ENCODE measurements at regions not wholly inside any gene's neighbourhood (a gene's known extent, or its start where the extent isn't known, plus 50 kb on each side); places are given as distances from the start of the nearest gene placed in this dataset.
"Not testable (repeated sequence)": the region's sequence is repeated elsewhere in the genome, so short reads cannot be mapped to it uniquely, and the experiment has no call there.

- not testable (repeated sequence) for H3K23ac ChIP-seq (ENCODE audit: low read length); H3K4ac ChIP-seq (ENCODE audit: low read depth, low read length); H3K18ac ChIP-seq (ENCODE audit: low read length); H3K4me3 ChIP-seq (ENCODE audit: low read depth, low read length); H4K8ac ChIP-seq (ENCODE audit: low read depth, low read length); H3K79me1 ChIP-seq (ENCODE audit: low read length); H2AFZ ChIP-seq (ENCODE audit: insufficient read depth, low read length, poor library complexity); H3K27me3 ChIP-seq (ENCODE audit: insufficient read depth, low read length); H2AK5ac ChIP-seq (ENCODE audit: low read length); H3K9ac ChIP-seq (ENCODE audit: low read length); H3K9me3 ChIP-seq (ENCODE audit: insufficient read depth, low read depth, low read length); H3K36me3 ChIP-seq (ENCODE audit: control insufficient read depth in 1 of 2, insufficient read depth in 2 of 2, low read length in 2 of 2); H2BK12ac ChIP-seq (ENCODE audit: low read length); H3K4me2 ChIP-seq (ENCODE audit: low read length); H3K79me2 ChIP-seq (ENCODE audit: control insufficient read depth, insufficient read depth, low read length, poor library complexity); H2BK5ac ChIP-seq (ENCODE audit: low read depth, low read length, poor library complexity); H3K14ac ChIP-seq (ENCODE audit: low read length); H4K12ac ChIP-seq (ENCODE audit: low read depth, low read length); H3K4me1 ChIP-seq (ENCODE audit: control insufficient read depth in 1 of 2, insufficient read depth in 2 of 2, low read length in 2 of 2); H2BK120ac ChIP-seq (ENCODE audit: insufficient read depth, low read length, poor library complexity)
- DNase-seq: peak; percentile 30 to 57
- no CpG with 5 or more reads among the region's 4 CpGs for WGBS (ENCODE audit: extremely low coverage, insufficient coverage, insufficient read length)
- Histone ChIP-seq H3K27ac (ENCODE audit: low read depth, low read length) (peak overlapping the region; percentile 45), H4K91ac (ENCODE audit: low read depth, low read length) (peak overlapping the region; percentile 5)
Observed at GRCh38 chrX:30036406-30036805, 179.0 kb upstream of the MAGEB2 start.

GRCh38 chrX:30039768-30040167 is 175.6 kb upstream of the MAGEB2 start:
- no CpG with 5 or more reads among the region's 2 CpGs for WGBS (ENCODE audit: extremely low coverage, insufficient coverage, insufficient read length)
- Histone ChIP-seq H3K79me1 (ENCODE audit: low read length) (peaks cover 4% of the 10 kb centered on the region), H3K36me3 (ENCODE audit: control insufficient read depth in 1 of 2, insufficient read depth in 2 of 2, low read length in 2 of 2) (no peaks in the 10 kb centered on the region), H4K91ac (ENCODE audit: low read depth, low read length) (no peak overlapping the region), H3K23ac (ENCODE audit: low read length) (no peak overlapping the region), H3K9ac (ENCODE audit: low read length) (no peak overlapping the region), H3K18ac (ENCODE audit: low read length) (no peak overlapping the region), H3K4ac (ENCODE audit: low read depth, low read length) (no peak overlapping the region), H3K79me2 (ENCODE audit: control insufficient read depth, insufficient read depth, low read length, poor library complexity) (no peaks in the 10 kb centered on the region), H3K4me3 (ENCODE audit: low read depth, low read length) (no peak overlapping the region), H4K8ac (ENCODE audit: low read depth, low read length) (no peak overlapping the region), H3K4me1 (ENCODE audit: control insufficient read depth in 1 of 2, insufficient read depth in 2 of 2, low read length in 2 of 2) (peaks cover 0 to 4% of the 10 kb centered on the region in 2 experiments), H2AK5ac (ENCODE audit: low read length) (no peak overlapping the region), H3K27ac (ENCODE audit: low read depth, low read length) (no peak overlapping the region), H2BK120ac (ENCODE audit: insufficient read depth, low read length, poor library complexity) (no peak overlapping the region), H2BK5ac (ENCODE audit: low read depth, low read length, poor library complexity) (no peak overlapping the region), H3K9me3 (ENCODE audit: insufficient read depth, low read depth, low read length) (no peaks in the 10 kb centered on the region), H3K14ac (ENCODE audit: low read length) (no peak overlapping the region), H4K12ac (ENCODE audit: low read depth, low read length) (no peak overlapping the region), H3K4me2 (ENCODE audit: low read length) (no peak overlapping the region), H3K27me3 (ENCODE audit: insufficient read depth, low read length) (no peaks in the 10 kb centered on the region), H2AFZ (ENCODE audit: insufficient read depth, low read length, poor library complexity) (no peak overlapping the region), H2BK12ac (ENCODE audit: low read length) (no peak overlapping the region)
- peak in 1 of 2 donors; percentile 60 for DNase-seq

GRCh38 chrX:30060718-30061117 is 154.6 kb upstream of the MAGEB2 start:
- Histone ChIP-seq H3K4me1 (ENCODE audit: control insufficient read depth in 1 of 2, insufficient read depth in 2 of 2, low read length in 2 of 2) (no peaks in the 10 kb centered on the region), H3K79me2 (ENCODE audit: control insufficient read depth, insufficient read depth, low read length, poor library complexity) (no peaks in the 10 kb centered on the region), H2AK5ac (ENCODE audit: low read length) (no peak overlapping the region), H3K36me3 (ENCODE audit: control insufficient read depth in 1 of 2, insufficient read depth in 2 of 2, low read length in 2 of 2) (no peaks in the 10 kb centered on the region), H3K9ac (ENCODE audit: low read length) (no peak overlapping the region), H2BK5ac (ENCODE audit: low read depth, low read length, poor library complexity) (no peak overlapping the region), H4K12ac (ENCODE audit: low read depth, low read length) (no peak overlapping the region), H3K23ac (ENCODE audit: low read length) (no peak overlapping the region), H3K27me3 (ENCODE audit: insufficient read depth, low read length) (no peaks in the 10 kb centered on the region), H3K4me2 (ENCODE audit: low read length) (no peak overlapping the region), H3K9me3 (ENCODE audit: insufficient read depth, low read depth, low read length) (no peaks in the 10 kb centered on the region), H2AFZ (ENCODE audit: insufficient read depth, low read length, poor library complexity) (no peak overlapping the region), H3K4me3 (ENCODE audit: low read depth, low read length) (no peak overlapping the region), H2BK120ac (ENCODE audit: insufficient read depth, low read length, poor library complexity) (no peak overlapping the region), H3K18ac (ENCODE audit: low read length) (no peak overlapping the region), H2BK12ac (ENCODE audit: low read length) (no peak overlapping the region), H4K91ac (ENCODE audit: low read depth, low read length) (no peak overlapping the region), H4K8ac (ENCODE audit: low read depth, low read length) (no peak overlapping the region), H3K27ac (ENCODE audit: low read depth, low read length) (no peak overlapping the region), H3K4ac (ENCODE audit: low read depth, low read length) (no peak overlapping the region), H3K14ac (ENCODE audit: low read length) (no peak overlapping the region), H3K79me1 (ENCODE audit: low read length) (no peaks in the 10 kb centered on the region)
- no peak for DNase-seq
- WGBS (ENCODE audit: extremely low coverage, insufficient coverage, insufficient read length): no CpG with 5 or more reads among the region's 2 CpGs

GRCh38 chrX:30065226-30065625 is 150.1 kb upstream of the MAGEB2 start:
- H3K9me3 ChIP-seq (ENCODE audit: insufficient read depth, low read depth, low read length): no peaks in the 10 kb centered on the region
- H3K4ac ChIP-seq (ENCODE audit: low read depth, low read length): no peak overlapping the region
- no peak overlapping the region for H4K8ac ChIP-seq (ENCODE audit: low read depth, low read length)
- no peak overlapping the region for H3K27ac ChIP-seq (ENCODE audit: low read depth, low read length)
- no peak overlapping the region for H3K14ac ChIP-seq (ENCODE audit: low read length)
- no peak overlapping the region for H3K4me3 ChIP-seq (ENCODE audit: low read depth, low read length)
- H4K91ac ChIP-seq (ENCODE audit: low read depth, low read length): no peak overlapping the region
- DNase-seq: no peak
- H2BK5ac ChIP-seq (ENCODE audit: low read depth, low read length, poor library complexity): no peak overlapping the region
- no peak overlapping the region for H2BK120ac ChIP-seq (ENCODE audit: insufficient read depth, low read length, poor library complexity)
- H3K23ac ChIP-seq (ENCODE audit: low read length): no peak overlapping the region
- H3K4me1 ChIP-seq (ENCODE audit: control insufficient read depth in 1 of 2, insufficient read depth in 2 of 2, low read length in 2 of 2): no peaks in the 10 kb centered on the region
- no peaks in the 10 kb centered on the region for H3K27me3 ChIP-seq (ENCODE audit: insufficient read depth, low read length)
- no peak overlapping the region for H2BK12ac ChIP-seq (ENCODE audit: low read length)
- no peak overlapping the region for H3K4me2 ChIP-seq (ENCODE audit: low read length)
- H3K36me3 ChIP-seq (ENCODE audit: control insufficient read depth in 1 of 2, insufficient read depth in 2 of 2, low read length in 2 of 2): no peaks in the 10 kb centered on the region
- no peaks in the 10 kb centered on the region for H3K79me1 ChIP-seq (ENCODE audit: low read length)
- no peak overlapping the region for H4K12ac ChIP-seq (ENCODE audit: low read depth, low read length)
- H3K9ac ChIP-seq (ENCODE audit: low read length): no peak overlapping the region
- WGBS (ENCODE audit: extremely low coverage, insufficient coverage, insufficient read length): no CpG with 5 or more reads among the region's 2 CpGs
- no peak overlapping the region for H3K18ac ChIP-seq (ENCODE audit: low read length)
- no peak overlapping the region for H2AK5ac ChIP-seq (ENCODE audit: low read length)
- no peak overlapping the region for H2AFZ ChIP-seq (ENCODE audit: insufficient read depth, low read length, poor library complexity)
- no peaks in the 10 kb centered on the region for H3K79me2 ChIP-seq (ENCODE audit: control insufficient read depth, insufficient read depth, low read length, poor library complexity)

All from trophoblast cell (in vitro differentiated cells and primary cell).